ENCODE measurements at regions not wholly inside any gene's neighbourhood (a gene's known extent, or its start where the extent isn't known, plus 50 kb on each side); places are given as distances from the start of the nearest gene placed in this dataset.

DNA sequence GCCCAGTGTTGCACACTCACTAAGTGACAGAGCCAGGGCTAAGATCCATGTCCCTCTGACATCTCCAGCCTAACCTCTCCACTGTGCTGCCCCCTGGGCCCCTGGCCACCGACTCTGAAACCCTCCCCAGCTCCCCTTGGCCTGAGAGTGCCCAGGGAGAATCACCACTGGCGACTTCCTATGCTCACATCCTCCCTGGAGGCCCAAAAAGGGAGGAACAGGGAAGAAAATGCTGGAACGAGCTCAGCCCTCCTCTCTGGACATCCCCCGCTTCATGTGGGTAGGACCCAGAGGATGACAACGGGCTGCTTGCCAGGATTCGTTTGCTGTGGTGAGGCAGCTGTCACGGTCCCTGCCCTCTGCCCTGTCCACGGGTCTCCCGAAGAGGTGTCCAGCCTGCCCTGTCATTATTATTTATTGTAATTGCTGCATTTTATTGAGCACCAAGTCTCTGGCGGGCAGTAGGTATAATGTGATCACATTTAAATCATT, 153.5 kb upstream of the RPL38 start:
- no peak for TF ChIP-seq TAF1 (IDR thresholded peaks at IDR 0.05; ENCODE audit: borderline replicate concordance, insufficient read depth, low read length)
- TF ChIP-seq, protein P1, sequence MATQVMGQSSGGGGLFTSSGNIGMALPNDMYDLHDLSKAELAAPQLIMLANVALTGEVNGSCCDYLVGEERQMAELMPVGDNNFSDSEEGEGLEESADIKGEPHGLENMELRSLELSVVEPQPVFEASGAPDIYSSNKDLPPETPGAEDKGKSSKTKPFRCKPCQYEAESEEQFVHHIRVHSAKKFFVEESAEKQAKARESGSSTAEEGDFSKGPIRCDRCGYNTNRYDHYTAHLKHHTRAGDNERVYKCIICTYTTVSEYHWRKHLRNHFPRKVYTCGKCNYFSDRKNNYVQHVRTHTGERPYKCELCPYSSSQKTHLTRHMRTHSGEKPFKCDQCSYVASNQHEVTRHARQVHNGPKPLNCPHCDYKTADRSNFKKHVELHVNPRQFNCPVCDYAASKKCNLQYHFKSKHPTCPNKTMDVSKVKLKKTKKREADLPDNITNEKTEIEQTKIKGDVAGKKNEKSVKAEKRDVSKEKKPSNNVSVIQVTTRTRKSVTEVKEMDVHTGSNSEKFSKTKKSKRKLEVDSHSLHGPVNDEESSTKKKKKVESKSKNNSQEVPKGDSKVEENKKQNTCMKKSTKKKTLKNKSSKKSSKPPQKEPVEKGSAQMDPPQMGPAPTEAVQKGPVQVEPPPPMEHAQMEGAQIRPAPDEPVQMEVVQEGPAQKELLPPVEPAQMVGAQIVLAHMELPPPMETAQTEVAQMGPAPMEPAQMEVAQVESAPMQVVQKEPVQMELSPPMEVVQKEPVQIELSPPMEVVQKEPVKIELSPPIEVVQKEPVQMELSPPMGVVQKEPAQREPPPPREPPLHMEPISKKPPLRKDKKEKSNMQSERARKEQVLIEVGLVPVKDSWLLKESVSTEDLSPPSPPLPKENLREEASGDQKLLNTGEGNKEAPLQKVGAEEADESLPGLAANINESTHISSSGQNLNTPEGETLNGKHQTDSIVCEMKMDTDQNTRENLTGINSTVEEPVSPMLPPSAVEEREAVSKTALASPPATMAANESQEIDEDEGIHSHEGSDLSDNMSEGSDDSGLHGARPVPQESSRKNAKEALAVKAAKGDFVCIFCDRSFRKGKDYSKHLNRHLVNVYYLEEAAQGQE (IDR thresholded peaks at IDR 0.05; ENCODE audit: insufficient read depth in 1 of 2, low read depth in 2 of 2, low read length in 2 of 2): no peak
- TF ChIP-seq FOXP2 (optimal IDR thresholded peaks at IDR 0.05; ENCODE audit: borderline replicate concordance, extremely low read depth, extremely low read length, insufficient read depth): no peak
- no peak for TF ChIP-seq POLR2AphosphoS5 (IDR thresholded peaks at IDR 0.05; ENCODE audit: low read depth, low read length)

- TF ChIP-seq FOXP2 (optimal IDR thresholded peaks at IDR 0.05; ENCODE audit: borderline replicate concordance, extremely low read depth, extremely low read length, insufficient read depth) (no peak), TAF1 (IDR thresholded peaks at IDR 0.05; ENCODE audit: borderline replicate concordance, insufficient read depth, low read length) (no peak), POLR2AphosphoS5 (IDR thresholded peaks at IDR 0.05; ENCODE audit: low read depth, low read length) (no peak), SIN3A (IDR thresholded peaks at IDR 0.05; ENCODE audit: borderline replicate concordance, insufficient read depth, low read length) (no peak)
- TF ChIP-seq, protein P1 (IDR thresholded peaks at IDR 0.05; ENCODE audit: insufficient read depth in 1 of 2, low read depth in 2 of 2, low read length in 2 of 2): no peak
Observed at GRCh38 chr17:74051348-74051747, 152.1 kb upstream of the RPL38 start.

GRCh38 chr17:74052993-74053711, 150.3 kb upstream of the RPL38 start:
- TF ChIP-seq POLR2AphosphoS5 (IDR thresholded peaks at IDR 0.05; ENCODE audit: low read depth, low read length): no peak
- no peak for TF ChIP-seq FOXP2 (optimal IDR thresholded peaks at IDR 0.05; ENCODE audit: borderline replicate concordance, extremely low read depth, extremely low read length, insufficient read depth)
- TF ChIP-seq, protein P1 (IDR thresholded peaks at IDR 0.05; ENCODE audit: insufficient read depth in 1 of 2, low read depth in 2 of 2, low read length in 2 of 2): no peak
- TF ChIP-seq TAF1 (IDR thresholded peaks at IDR 0.05; ENCODE audit: borderline replicate concordance, insufficient read depth, low read length): no peak
- TF ChIP-seq SIN3A (IDR thresholded peaks at IDR 0.05; ENCODE audit: borderline replicate concordance, insufficient read depth, low read length): no peak

DNA sequence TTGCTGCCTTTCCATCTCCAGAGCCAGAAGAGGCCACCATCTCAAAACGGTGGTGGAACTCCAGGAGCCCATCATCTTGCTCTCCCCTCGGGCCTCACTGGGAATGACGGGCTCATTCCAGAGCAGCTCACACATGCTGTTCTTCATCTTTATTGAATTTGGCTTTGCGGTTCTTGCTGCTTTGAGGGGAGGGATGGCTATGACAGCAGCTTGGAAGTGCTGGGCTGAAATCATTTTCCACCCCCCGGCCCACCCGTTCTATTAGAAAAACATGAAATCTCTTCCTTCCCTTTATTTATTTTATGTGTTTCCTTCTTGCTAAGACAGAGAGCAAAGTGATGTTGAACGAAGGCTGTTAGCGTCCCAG, 149.8 kb upstream of the RPL38 start:
- TF ChIP-seq SIN3A (IDR thresholded peaks at IDR 0.05; ENCODE audit: borderline replicate concordance, insufficient read depth, low read length) (no peak), FOXP2 (optimal IDR thresholded peaks at IDR 0.05; ENCODE audit: borderline replicate concordance, extremely low read depth, extremely low read length, insufficient read depth) (no peak), POLR2AphosphoS5 (IDR thresholded peaks at IDR 0.05; ENCODE audit: low read depth, low read length) (no peak)
- TF ChIP-seq, protein P1 (IDR thresholded peaks at IDR 0.05; ENCODE audit: insufficient read depth in 1 of 2, low read depth in 2 of 2, low read length in 2 of 2): no peak

Data from PFSK-1 (cell line).